Smooth muscle cell (in vitro differentiated cells): ENCODE measurements at regions not wholly inside any gene's neighbourhood (a gene's known extent, or its start where the extent isn't known, plus 50 kb on each side); places are given as distances from the start of the nearest gene placed in this dataset.

Experiments
- DNase-seq: peaks from one replicate; lab custom pipeline; 2025; ENCODE audit not compliant: unreplicated experiment; lab: John Stamatoyannopoulos, UW
- H2AFZ ChIP-seq: fragments of 200-600 bp; sonication (generic); 2 replicates; pipeline ENCODE4 v1.6.0; 2016; ENCODE audit warnings: antibody characterized with exemption, low read depth, mild to moderate bottlenecking
- H3F3A ChIP-seq: fragments of 200-600 bp; sonication (generic); 2 replicates; pipeline ENCODE4 v1.6.0; 2017; ENCODE audit warnings: antibody characterized with exemption, low read depth
- H3K27ac ChIP-seq: fragments of 200-600 bp; sonication (generic); 2 replicates; pipeline ENCODE4 v1.5.1; 2016; ENCODE audit warnings: low read depth, mild to moderate bottlenecking
- H3K27me3 ChIP-seq: fragments of 200-600 bp; sonication (generic); 2 replicates; pipeline ENCODE4 v1.6.1; 2016; ENCODE audit warnings: low read depth, mild to moderate bottlenecking
- H3K36me3 ChIP-seq: fragments of 200-600 bp; sonication (generic); 2 replicates; pipeline ENCODE4 v1.5.1; 2016; ENCODE audit warnings: low read depth
- H3K4me1 ChIP-seq: fragments of 200-600 bp; sonication (generic); 2 replicates; pipeline ENCODE4 v1.5.1; 2016; ENCODE audit warnings: low read depth
- H3K4me2 ChIP-seq: fragments of 200-600 bp; sonication (generic); 2 replicates; pipeline ENCODE4 v1.6.0; 2016; ENCODE audit warnings: mild to moderate bottlenecking
- H3K4me3 ChIP-seq: fragments of 200-600 bp; sonication (generic); 2 replicates; pipeline ENCODE4 v1.5.1; 2016; ENCODE audit warnings: mild to moderate bottlenecking
- H3K79me2 ChIP-seq: fragments of 200-600 bp; sonication (generic); 2 replicates; pipeline ENCODE4 v1.6.0; 2016; ENCODE audit warnings: low read depth, mild to moderate bottlenecking
- H3K9ac ChIP-seq: fragments of 200-600 bp; sonication (generic); 2 replicates; pipeline ENCODE4 v1.6.0; 2016; ENCODE audit warnings: low read depth
- H3K9me3 ChIP-seq: fragments of 200-600 bp; sonication (generic); replicated peaks from 2 replicates; pipeline ENCODE4 v1.5.1; 2016; ENCODE audit warnings: low read depth
- H4K20me1 ChIP-seq: fragments of 200-600 bp; sonication (generic); 2 replicates; pipeline ENCODE4 v1.6.0; 2016; ENCODE audit warnings: low read depth
- WGBS: methylation state at CpG from one replicate; pipeline ENCODE4 v1.1.7; 2016; ENCODE audit warnings: low lambda C conversion rate; 5-methylcytosine and 5-hydroxymethylcytosine counted together
- TF ChIP-seq, protein P1 (sequence below): fragments of 200-600 bp; sonication (generic); IDR thresholded peaks from 2 replicates; pipeline ENCODE4 v1.5.1; 2017; ENCODE audit warnings: borderline replicate concordance, mild to moderate bottlenecking, antibody characterized with exemption; ENCODE audit not compliant: insufficient read depth, poor library complexity, severe bottlenecking

DNA sequence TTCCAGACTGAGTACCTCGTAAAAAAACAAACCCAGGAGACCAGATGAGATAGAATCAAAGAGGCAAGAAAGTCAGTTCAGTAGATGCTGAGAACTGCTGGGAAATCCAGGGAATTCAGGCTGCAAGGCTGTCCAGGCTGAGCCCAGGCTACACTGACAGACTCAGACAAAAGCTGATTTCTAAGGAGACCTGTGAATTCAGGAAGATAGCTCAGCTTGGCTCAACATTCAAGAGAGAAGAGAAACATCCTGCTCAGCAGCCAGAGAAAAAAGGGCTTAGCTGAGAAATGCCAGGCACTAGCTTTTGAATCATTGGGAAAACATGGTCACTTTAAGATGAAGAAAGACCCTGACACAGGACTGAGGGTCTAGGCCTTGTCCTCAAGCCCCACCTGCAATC is 118.2 kb upstream of the SLC44A1 start:
- Histone ChIP-seq H3F3A (peaks cover 13% of the 10 kb centered on the region), H3K27ac (peak overlapping the region; percentile 58), H4K20me1 (no peaks in the 10 kb centered on the region), H3K4me2 (no peak overlapping the region), H3K27me3 (no peaks in the 10 kb centered on the region), H3K79me2 (no peaks in the 10 kb centered on the region), H3K4me1 (peaks cover 9% of the 10 kb centered on the region), H3K9ac (no peak overlapping the region), H3K4me3 (no peak overlapping the region), H2AFZ (peak overlapping the region; percentile 34), H3K9me3 (no peaks in the 10 kb centered on the region), H3K36me3 (no peaks in the 10 kb centered on the region)
- DNase-seq: no peak
- WGBS: 65% methylated on average over 1 of the region's 1 CpG
- TF ChIP-seq, protein P1, sequence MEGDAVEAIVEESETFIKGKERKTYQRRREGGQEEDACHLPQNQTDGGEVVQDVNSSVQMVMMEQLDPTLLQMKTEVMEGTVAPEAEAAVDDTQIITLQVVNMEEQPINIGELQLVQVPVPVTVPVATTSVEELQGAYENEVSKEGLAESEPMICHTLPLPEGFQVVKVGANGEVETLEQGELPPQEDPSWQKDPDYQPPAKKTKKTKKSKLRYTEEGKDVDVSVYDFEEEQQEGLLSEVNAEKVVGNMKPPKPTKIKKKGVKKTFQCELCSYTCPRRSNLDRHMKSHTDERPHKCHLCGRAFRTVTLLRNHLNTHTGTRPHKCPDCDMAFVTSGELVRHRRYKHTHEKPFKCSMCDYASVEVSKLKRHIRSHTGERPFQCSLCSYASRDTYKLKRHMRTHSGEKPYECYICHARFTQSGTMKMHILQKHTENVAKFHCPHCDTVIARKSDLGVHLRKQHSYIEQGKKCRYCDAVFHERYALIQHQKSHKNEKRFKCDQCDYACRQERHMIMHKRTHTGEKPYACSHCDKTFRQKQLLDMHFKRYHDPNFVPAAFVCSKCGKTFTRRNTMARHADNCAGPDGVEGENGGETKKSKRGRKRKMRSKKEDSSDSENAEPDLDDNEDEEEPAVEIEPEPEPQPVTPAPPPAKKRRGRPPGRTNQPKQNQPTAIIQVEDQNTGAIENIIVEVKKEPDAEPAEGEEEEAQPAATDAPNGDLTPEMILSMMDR: no peak

DNA sequence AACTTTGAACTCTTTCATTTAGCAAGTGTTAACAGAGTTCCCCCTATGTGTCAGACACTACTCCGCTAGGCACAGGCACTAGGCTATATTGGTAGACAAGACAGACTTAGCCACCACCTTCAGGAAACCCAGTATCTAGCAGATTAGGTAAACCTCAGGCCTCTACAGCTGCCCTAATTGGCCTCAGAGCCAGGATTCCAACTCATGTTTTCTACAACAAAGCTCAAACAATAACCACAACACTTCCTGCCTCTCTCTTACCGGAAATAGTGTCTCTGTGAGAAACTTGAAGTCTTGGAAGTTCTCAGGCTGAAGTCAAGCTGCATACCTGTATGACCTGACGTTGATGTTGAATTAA is 116.6 kb upstream of the SLC44A1 start:
- Histone ChIP-seq H3K4me2 (peak overlapping the region; percentile 7), H3K9ac (no peak overlapping the region), H3K4me3 (no peak overlapping the region), H3F3A (peaks cover 13% of the 10 kb centered on the region), H3K79me2 (no peaks in the 10 kb centered on the region), H3K36me3 (no peaks in the 10 kb centered on the region), H3K4me1 (peaks cover 9% of the 10 kb centered on the region), H3K27me3 (no peaks in the 10 kb centered on the region), H2AFZ (peak overlapping the region; percentile 57), H3K27ac (peak overlapping the region; percentile 71), H3K9me3 (no peaks in the 10 kb centered on the region), H4K20me1 (no peaks in the 10 kb centered on the region)
- TF ChIP-seq, protein P1: no peak
- 56% methylated on average over 3 of the region's 3 CpGs for WGBS
- DNase-seq: no peak

DNA sequence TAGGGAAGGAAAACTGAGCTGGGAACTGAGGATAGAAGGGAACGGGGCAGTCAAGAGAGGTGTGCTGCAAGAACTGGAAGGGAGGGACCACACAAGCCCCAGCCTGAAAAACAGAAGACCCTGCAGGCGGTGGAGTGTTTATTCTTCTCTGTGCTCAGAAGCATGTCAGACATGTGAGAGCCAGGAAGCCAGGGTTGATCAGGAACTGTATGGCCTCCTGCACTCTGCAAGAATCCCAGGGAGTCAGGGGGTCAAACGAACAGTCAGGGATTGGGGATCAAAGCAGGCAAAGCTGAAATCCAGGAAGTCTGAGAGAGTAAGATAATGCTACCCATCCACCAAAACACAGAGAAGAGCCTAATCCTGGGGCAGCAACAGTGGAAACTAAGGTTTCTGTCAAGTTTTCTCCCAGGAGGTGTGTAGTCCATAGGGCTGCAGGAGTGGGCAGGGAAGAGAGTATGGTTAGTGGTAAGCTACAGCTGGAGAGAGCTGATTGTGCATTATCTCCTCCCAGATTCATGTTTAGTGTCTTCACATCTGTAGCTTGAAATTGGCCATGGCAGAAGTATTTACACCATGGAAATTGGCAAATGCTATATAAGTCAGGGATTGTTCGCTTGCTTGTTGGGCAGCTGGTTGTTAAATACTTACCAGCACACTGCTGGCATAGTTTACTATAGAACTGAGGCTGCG is 115.4 kb upstream of the SLC44A1 start:
- no peak for DNase-seq
- Histone ChIP-seq H3K27me3 (no peaks in the 10 kb centered on the region), H3K4me2 (no peak overlapping the region), H3K27ac (peak overlapping the region; percentile 71), H3K36me3 (no peaks in the 10 kb centered on the region), H4K20me1 (no peaks in the 10 kb centered on the region), H3K79me2 (no peaks in the 10 kb centered on the region), H2AFZ (no peak overlapping the region), H3K9ac (no peak overlapping the region), H3F3A (peaks cover 13% of the 10 kb centered on the region), H3K9me3 (no peaks in the 10 kb centered on the region), H3K4me1 (peaks cover 9% of the 10 kb centered on the region), H3K4me3 (no peak overlapping the region)
- 70% methylated on average over 5 of the region's 5 CpGs for WGBS
- TF ChIP-seq, protein P1: no peak

DNA sequence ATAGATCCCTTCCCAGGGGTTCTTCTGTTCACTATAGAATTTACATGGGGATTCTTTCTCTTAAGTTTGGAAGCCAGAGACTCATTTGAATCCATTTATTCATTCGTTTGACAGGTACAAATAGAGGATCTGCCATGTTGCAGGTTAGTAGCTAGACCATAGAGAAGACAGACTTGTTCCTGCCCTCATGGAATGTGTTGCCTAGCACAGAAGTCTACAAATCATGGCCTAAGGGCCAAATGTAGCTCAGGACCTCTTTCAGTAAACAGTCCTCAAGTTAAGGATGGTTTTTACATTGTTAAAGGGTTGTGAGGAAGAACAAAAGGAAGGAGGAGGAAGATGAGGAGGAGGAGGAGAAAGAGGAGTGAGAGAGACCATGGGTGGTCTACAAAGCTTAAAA is 114.7 kb upstream of the SLC44A1 start:
- H2AFZ ChIP-seq: no peak overlapping the region
- no peak overlapping the region for H3K9ac ChIP-seq
- no peaks in the 10 kb centered on the region for H3K79me2 ChIP-seq
- DNase-seq: no peak
- H3K27me3 ChIP-seq: no peaks in the 10 kb centered on the region
- no peak overlapping the region for H3K4me3 ChIP-seq
- peaks cover 13% of the 10 kb centered on the region for H3F3A ChIP-seq
- no peaks in the 10 kb centered on the region for H4K20me1 ChIP-seq
- H3K27ac ChIP-seq: no peak overlapping the region
- 100% methylated on average over 1 of the region's 1 CpG for WGBS
- no peaks in the 10 kb centered on the region for H3K36me3 ChIP-seq
- TF ChIP-seq, protein P1: no peak
- H3K9me3 ChIP-seq: no peaks in the 10 kb centered on the region
- H3K4me2 ChIP-seq: no peak overlapping the region
- peaks cover 9% of the 10 kb centered on the region for H3K4me1 ChIP-seq
